ENCODE measurements at regions not wholly inside any gene's neighbourhood (a gene's known extent, or its start where the extent isn't known, plus 50 kb on each side); places are given as distances from the start of the nearest gene placed in this dataset.

GRCh38 chr22:49196046-49196511, 631.6 kb downstream of the BRD1 start:
- no peak overlapping the region for H3K4me3 ChIP-seq (replicated peaks; ENCODE audit: low read depth, low read length)
- no peak for DNase-seq (ENCODE audit: extremely low read depth, low read depth)
- TF ChIP-seq CTCF (IDR thresholded peaks at IDR 0.05; ENCODE audit: low read depth, low read length, missing control alignments): no peak

- no peak overlapping the region for H3K4me3 ChIP-seq (replicated peaks; ENCODE audit: low read depth, low read length)
- no peak for TF ChIP-seq CTCF (IDR thresholded peaks at IDR 0.05; ENCODE audit: low read depth, low read length, missing control alignments)
- DNase-seq (ENCODE audit: extremely low read depth, low read depth): no peak
These were observed 632.0 kb downstream of the BRD1 start for GRCh38 chr22:49195636-49196035.

- no peak overlapping the region for H3K4me3 ChIP-seq (replicated peaks; ENCODE audit: low read depth, low read length)
- DNase-seq (ENCODE audit: extremely low read depth, low read depth): no peak
- TF ChIP-seq CTCF (IDR thresholded peaks at IDR 0.05; ENCODE audit: low read depth, low read length, missing control alignments): no peak
These were observed 633.7 kb downstream of the BRD1 start for GRCh38 chr22:49193901-49194465.

GRCh38 chr22:49193348-49193747, 634.3 kb downstream of the BRD1 start:
- H3K4me3 ChIP-seq (replicated peaks; ENCODE audit: low read depth, low read length): no peak overlapping the region
- no peak for TF ChIP-seq CTCF (IDR thresholded peaks at IDR 0.05; ENCODE audit: low read depth, low read length, missing control alignments)
- DNase-seq (ENCODE audit: extremely low read depth, low read depth): no peak

GRCh38 chr22:49192857-49193250, 634.8 kb downstream of the BRD1 start:
- DNase-seq (ENCODE audit: extremely low read depth, low read depth): no peak
- TF ChIP-seq CTCF (IDR thresholded peaks at IDR 0.05; ENCODE audit: low read depth, low read length, missing control alignments): no peak
- H3K4me3 ChIP-seq (replicated peaks; ENCODE audit: low read depth, low read length): no peak overlapping the region

- no peak for TF ChIP-seq CTCF (IDR thresholded peaks at IDR 0.05; ENCODE audit: low read depth, low read length, missing control alignments)
- no peak for DNase-seq (ENCODE audit: extremely low read depth, low read depth)
- no peak overlapping the region for H3K4me3 ChIP-seq (replicated peaks; ENCODE audit: low read depth, low read length)
These were observed 635.4 kb downstream of the BRD1 start for GRCh38 chr22:49192180-49192856.
